H1 (cell line): ENCODE measurements at regions not wholly inside any gene's neighbourhood (a gene's known extent, or its start where the extent isn't known, plus 50 kb on each side); places are given as distances from the start of the nearest gene placed in this dataset.
"Not testable (repeated sequence)": the region's sequence is repeated elsewhere in the genome, so short reads cannot be mapped to it uniquely, and the experiment has no call there.

Experiments used
- BACH1 ChIP-seq: IDR thresholded peaks from 2 replicates; pipeline ENCODE4 v1.6.1; 2012; ENCODE audit warnings: low read length, improper control_type of control experiment
- CBX5 ChIP-seq: fragments of 300-800, 300-1000 bp; sonication (generic); IDR thresholded peaks from 2 replicates; pipeline ENCODE4 v1.7.1; 2016; ENCODE audit warnings: antibody characterized with exemption, low read length, low read depth
- EZH2 ChIP-seq: fragments of 200-600 bp; sonication (generic); IDR thresholded peaks from 2 replicates; pipeline ENCODE4 v1.7.1; 2012; ENCODE audit warnings: low read depth, mild to moderate bottlenecking, moderate library complexity, low read length, inconsistent platforms; ENCODE audit not compliant: severe bottlenecking
- JUN ChIP-seq: IDR thresholded peaks from 2 replicates; pipeline ENCODE4 v1.6.1; 2011; ENCODE audit warnings: low read depth, mild to moderate bottlenecking, improper control_type of control experiment, low read length
- JUND ChIP-seq: IDR thresholded peaks from 2 replicates; pipeline ENCODE4 v1.6.1; 2011; ENCODE audit warnings: mild to moderate bottlenecking, improper control_type of control experiment, low read length
- KDM1A ChIP-seq: fragments of 200-600, 300-600 bp; sonication (generic); IDR thresholded peaks from 2 replicates; pipeline ENCODE4 v1.7.1; 2016; ENCODE audit warnings: mild to moderate bottlenecking, low read length, borderline replicate concordance
- NRF1 ChIP-seq: IDR thresholded peaks from 2 replicates; pipeline ENCODE4 v1.6.1; 2011; ENCODE audit warnings: mild to moderate bottlenecking, low read depth, low read length, improper control_type of control experiment
- POLR2A ChIP-seq, 2 experiments: IDR thresholded peaks; 1 replicate in 1 of 2; 2 replicates in 1 of 2; pipeline ENCODE4 v1.6.1; 2011; ENCODE audit warnings: low read depth in 2 of 2, low read length in 2 of 2, mild to moderate bottlenecking in 2 of 2; ENCODE audit errors: control extremely low read depth in 1 of 2
- RAD21 ChIP-seq, 2 experiments: IDR thresholded peaks in 1 of 2; conservative IDR thresholded peaks in 1 of 2; 2 replicates each; pipeline ENCODE4 v1.6.1; 2011; ENCODE audit warnings: low read depth in 2 of 2, low read length in 2 of 2, improper control_type of control experiment in 1 of 2, inconsistent platforms in 1 of 2, mild to moderate bottlenecking in 1 of 2, moderate library complexity in 1 of 2
- SP1 ChIP-seq: IDR thresholded peaks from 2 replicates; pipeline ENCODE4 v1.6.1; 2011; ENCODE audit warnings: low read depth, low read length
- SRF ChIP-seq: IDR thresholded peaks from 2 replicates; pipeline ENCODE4 v1.6.1; 2011; ENCODE audit warnings: mild to moderate bottlenecking, low read depth, low read length, moderate library complexity
- TBP ChIP-seq: IDR thresholded peaks from 2 replicates; pipeline ENCODE4 v1.6.1; 2011; ENCODE audit warnings: low read depth, low read length, improper control_type of control experiment
- TF ChIP-seq, protein P1 (sequence below), 3 experiments: IDR thresholded peaks; 1 replicate in 2 of 3; 2 replicates in 1 of 3; pipeline versions ENCODE4 v1.5.1 to v1.6.1; 2011; ENCODE audit warnings: low read length in 3 of 3, mild to moderate bottlenecking in 3 of 3, inconsistent platforms in 2 of 3, low read depth in 1 of 3, moderate library complexity in 1 of 3; ENCODE audit not compliant: insufficient read depth in 1 of 3; ENCODE audit errors: control extremely low read depth in 1 of 3
- TF ChIP-seq, protein P2 (sequence below): IDR thresholded peaks from 2 replicates; pipeline ENCODE4 v1.6.1; 2011; ENCODE audit warnings: low read length, improper control_type of control experiment

DNA sequence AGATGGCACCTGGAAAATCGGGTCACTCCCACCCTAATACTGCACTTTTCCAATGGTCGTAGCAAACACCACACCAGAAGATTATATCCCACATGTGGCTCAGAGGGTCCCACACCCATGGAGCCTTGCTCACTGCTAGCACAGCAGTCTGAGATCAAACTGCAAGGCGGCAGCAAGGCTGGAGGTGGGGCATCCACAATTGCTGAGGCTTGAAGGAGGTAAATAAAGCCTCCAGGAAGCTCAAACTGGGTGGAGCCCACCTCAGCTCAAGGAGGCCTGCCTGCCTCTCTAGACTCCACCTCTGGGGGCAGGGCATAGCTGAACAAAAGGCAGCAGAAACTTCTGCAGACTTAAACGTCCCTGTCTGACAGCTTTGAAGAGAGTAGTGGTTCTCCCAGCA, 192.0 kb upstream of the SCN7A start:
- TF ChIP-seq, protein P1, sequence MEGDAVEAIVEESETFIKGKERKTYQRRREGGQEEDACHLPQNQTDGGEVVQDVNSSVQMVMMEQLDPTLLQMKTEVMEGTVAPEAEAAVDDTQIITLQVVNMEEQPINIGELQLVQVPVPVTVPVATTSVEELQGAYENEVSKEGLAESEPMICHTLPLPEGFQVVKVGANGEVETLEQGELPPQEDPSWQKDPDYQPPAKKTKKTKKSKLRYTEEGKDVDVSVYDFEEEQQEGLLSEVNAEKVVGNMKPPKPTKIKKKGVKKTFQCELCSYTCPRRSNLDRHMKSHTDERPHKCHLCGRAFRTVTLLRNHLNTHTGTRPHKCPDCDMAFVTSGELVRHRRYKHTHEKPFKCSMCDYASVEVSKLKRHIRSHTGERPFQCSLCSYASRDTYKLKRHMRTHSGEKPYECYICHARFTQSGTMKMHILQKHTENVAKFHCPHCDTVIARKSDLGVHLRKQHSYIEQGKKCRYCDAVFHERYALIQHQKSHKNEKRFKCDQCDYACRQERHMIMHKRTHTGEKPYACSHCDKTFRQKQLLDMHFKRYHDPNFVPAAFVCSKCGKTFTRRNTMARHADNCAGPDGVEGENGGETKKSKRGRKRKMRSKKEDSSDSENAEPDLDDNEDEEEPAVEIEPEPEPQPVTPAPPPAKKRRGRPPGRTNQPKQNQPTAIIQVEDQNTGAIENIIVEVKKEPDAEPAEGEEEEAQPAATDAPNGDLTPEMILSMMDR (IDR thresholded peaks at IDR 0.05; ENCODE audit: control extremely low read depth in 1 of 3, insufficient read depth in 1 of 3, low read depth in 1 of 3, low read length in 3 of 3): not testable (repeated sequence)
- TF ChIP-seq SRF; POLR2A (IDR thresholded peaks at IDR 0.05; ENCODE audit: control extremely low read depth in 1 of 2, low read depth in 2 of 2, low read length in 2 of 2); JUND; NRF1; EZH2; CBX5; RAD21 (IDR thresholded peaks at IDR 0.05 in 1 of 2, conservative IDR thresholded peaks at IDR 0.05 in 1 of 2; ENCODE audit: low read depth in 2 of 2, low read length in 2 of 2); JUN; BACH1; SP1; TBP; KDM1A: not testable (repeated sequence)
- TF ChIP-seq, protein P2, sequence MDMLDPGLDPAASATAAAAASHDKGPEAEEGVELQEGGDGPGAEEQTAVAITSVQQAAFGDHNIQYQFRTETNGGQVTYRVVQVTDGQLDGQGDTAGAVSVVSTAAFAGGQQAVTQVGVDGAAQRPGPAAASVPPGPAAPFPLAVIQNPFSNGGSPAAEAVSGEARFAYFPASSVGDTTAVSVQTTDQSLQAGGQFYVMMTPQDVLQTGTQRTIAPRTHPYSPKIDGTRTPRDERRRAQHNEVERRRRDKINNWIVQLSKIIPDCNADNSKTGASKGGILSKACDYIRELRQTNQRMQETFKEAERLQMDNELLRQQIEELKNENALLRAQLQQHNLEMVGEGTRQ: not testable (repeated sequence)
